SK-N-SH (cell line): ENCODE measurements at regions not wholly inside any gene's neighbourhood (a gene's known extent, or its start where the extent isn't known, plus 50 kb on each side); places are given as distances from the start of the nearest gene placed in this dataset.
"Not testable (repeated sequence)": the region's sequence is repeated elsewhere in the genome, so short reads cannot be mapped to it uniquely, and the experiment has no call there.

Experiments used
- CTCF ChIA-PET: fragments of 300-600, 350-600 bp; formaldehyde crosslinking; extraction: SDS; loops from one replicate; lab custom pipeline; 2021; lab: Yijun Ruan, JAX
- POLR2A ChIA-PET: fragments of 350-600 bp; sonication (Branson Sonifier 250); formaldehyde crosslinking; extraction: SDS; loops from one replicate; lab custom pipeline; 2020; ENCODE audit warnings: antibody characterized with exemption, inconsistent platforms; lab: Yijun Ruan, JAX
- DNase-seq: peaks from one replicate; pipeline ENCODE4 v3.0.0; 2012
- H2AFZ ChIP-seq: fragments of 200-600 bp; sonication (generic); 2 replicates; pipeline ENCODE4 v1.8.1; 2016; ENCODE audit warnings: antibody characterized with exemption, mild to moderate bottlenecking, low read depth
- H3F3A ChIP-seq: fragments of 200-600 bp; sonication (generic); replicated peaks from 2 replicates; pipeline ENCODE3; 2016; ENCODE audit warnings: antibody characterized with exemption, mild to moderate bottlenecking; ENCODE audit not compliant: insufficient read depth
- H3K27ac ChIP-seq, 2 experiments: fragments of 200-500 bp in 1 of 2; fragments of 200-600 bp in 1 of 2; sonication (Bioruptor generic) in 1 of 2; sonication (generic), shearing (Covaris generic) in 1 of 2; 2 replicates each; pipeline versions ENCODE4 v1.5.1 to v1.6.1; 2014 to 2016; ENCODE audit warnings: low read depth in 2 of 2, inconsistent platforms in 1 of 2, low read length in 1 of 2, mild to moderate bottlenecking in 1 of 2, mixed read lengths in 1 of 2
- H3K27me3 ChIP-seq: fragments of 200-600 bp; sonication (generic), shearing (Covaris generic); 2 replicates; pipeline ENCODE4 v1.6.1; 2016; ENCODE audit warnings: mixed run types; ENCODE audit not compliant: insufficient read depth
- H3K36me3 ChIP-seq, 2 experiments: fragments of 200-500 bp in 1 of 2; fragments of 200-600 bp in 1 of 2; sonication (Bioruptor generic) in 1 of 2; sonication (generic) in 1 of 2; replicated peaks in 1 of 2; 2 replicates each; pipeline versions ENCODE3 to v1.5.1; 2014 to 2016; ENCODE audit warnings: low read length in 1 of 2, mild to moderate bottlenecking in 1 of 2; ENCODE audit not compliant: insufficient read depth in 2 of 2, control insufficient read depth in 1 of 2
- H3K4me1 ChIP-seq, 2 experiments: fragments of 200-500 bp in 1 of 2; fragments of 200-600 bp in 1 of 2; sonication (Bioruptor generic) in 1 of 2; sonication (generic), shearing (Covaris generic) in 1 of 2; 2 replicates each; pipeline versions ENCODE4 v1.5.1 to v1.6.1; 2014 to 2016; ENCODE audit warnings: low read depth in 1 of 2, low read length in 1 of 2, mixed run types in 1 of 2; ENCODE audit not compliant: insufficient read depth in 2 of 2, control insufficient read depth in 1 of 2
- H3K4me2 ChIP-seq: fragments of 200-600 bp; sonication (generic), shearing (Covaris generic); 2 replicates; pipeline ENCODE4 v1.6.1; 2017; ENCODE audit warnings: mixed run types
- H3K4me3 ChIP-seq, 2 experiments: fragments of 200-500 bp in 1 of 2; fragments of 200-600 bp in 1 of 2; sonication (Bioruptor generic) in 1 of 2; sonication (generic), shearing (Covaris generic) in 1 of 2; 2 replicates each; pipeline versions ENCODE4 v1.5.1 to v1.8.1; 2014 to 2016; ENCODE audit warnings: low read depth in 2 of 2, inconsistent platforms in 1 of 2, low read length in 1 of 2, mild to moderate bottlenecking in 1 of 2, mixed read lengths in 1 of 2, moderate library complexity in 1 of 2
- H3K79me2 ChIP-seq: fragments of 200-600 bp; sonication (generic); 2 replicates; pipeline ENCODE4 v1.8.1; 2017; ENCODE audit warnings: mild to moderate bottlenecking; ENCODE audit not compliant: insufficient read depth
- H3K9ac ChIP-seq: fragments of 200-600 bp; sonication (generic); 2 replicates; pipeline ENCODE4 v1.6.1; 2017; ENCODE audit warnings: mixed run types
- H3K9me2 ChIP-seq: fragments of 200-600 bp; sonication (generic); 2 replicates; pipeline ENCODE4 v1.6.1; 2017; ENCODE audit warnings: mixed run types
- H3K9me3 ChIP-seq: fragments of 200-600 bp; sonication (generic); 2 replicates; pipeline ENCODE4 v1.6.1; 2017; ENCODE audit warnings: mixed run types, mild to moderate bottlenecking, moderate library complexity
- H4K20me1 ChIP-seq: fragments of 200-600 bp; sonication (generic); 2 replicates; pipeline ENCODE4 v1.6.1; 2017; ENCODE audit warnings: mild to moderate bottlenecking, mixed run types; ENCODE audit not compliant: insufficient read depth
- CHD2 ChIP-seq: fragments of 150-350 bp; IDR thresholded peaks from 2 replicates; pipeline ENCODE4 v1.6.1; 2018; ENCODE audit warnings: low read length; ENCODE audit not compliant: partially characterized antibody
- ELF1 ChIP-seq: IDR thresholded peaks from 2 replicates; pipeline ENCODE4 v1.4.0; 2012
- EZH2phosphoT487 ChIP-seq: fragments of 200-600 bp; sonication (generic); IDR thresholded peaks from 2 replicates; pipeline ENCODE4 v1.6.1; 2017; ENCODE audit warnings: low read depth, mixed run types, mild to moderate bottlenecking, antibody characterized with exemption, moderate library complexity, borderline replicate concordance
- FOSL2 ChIP-seq: IDR thresholded peaks from 2 replicates; pipeline ENCODE4 v1.4.0; 2012; ENCODE audit warnings: low read depth, mild to moderate bottlenecking, moderate library complexity, borderline replicate concordance
- GATA2 ChIP-seq: sonication (generic); formaldehyde crosslinking; IDR thresholded peaks from 2 replicates; pipeline ENCODE4 v1.5.0; 2020; ENCODE audit warnings: mild to moderate bottlenecking, missing genetic modification reagents
- IRF3 ChIP-seq: fragments of 150-350 bp; IDR thresholded peaks from 2 replicates; pipeline ENCODE4 v1.6.1; 2016; ENCODE audit warnings: mild to moderate bottlenecking, low read depth, low read length
- JUND ChIP-seq: IDR thresholded peaks from 2 replicates; pipeline ENCODE4 v1.4.0; 2012
- MEF2A ChIP-seq: IDR thresholded peaks from 2 replicates; pipeline ENCODE4 v1.4.0; 2012; ENCODE audit warnings: low read depth, borderline replicate concordance
- MXI1 ChIP-seq: IDR thresholded peaks from 2 replicates; pipeline ENCODE4 v1.6.1; 2012; ENCODE audit warnings: mild to moderate bottlenecking, low read depth, low read length, improper control_type of control experiment
- RCOR1 ChIP-seq: fragments of 150-350 bp; IDR thresholded peaks from 2 replicates; pipeline ENCODE4 v1.6.1; 2017; ENCODE audit warnings: antibody characterized with exemption, low read length
- RFX5 ChIP-seq: IDR thresholded peaks from 2 replicates; pipeline ENCODE4 v1.6.1; 2012; ENCODE audit warnings: mild to moderate bottlenecking, improper control_type of control experiment, low read length
- SMC3 ChIP-seq: IDR thresholded peaks from 2 replicates; pipeline ENCODE4 v1.6.1; 2012; ENCODE audit warnings: low read depth, low read length, improper control_type of control experiment
- TCF12 ChIP-seq: IDR thresholded peaks from 2 replicates; pipeline ENCODE4 v1.4.0; 2012
- USF1 ChIP-seq: IDR thresholded peaks from 2 replicates; pipeline ENCODE4 v1.4.0; 2012; ENCODE audit warnings: low read depth, borderline replicate concordance
- WGBS: methylation state at CpG from one replicate; pipeline ENCODE4 v1.1.6; 2017; ENCODE audit warnings: low lambda C conversion rate; 5-methylcytosine and 5-hydroxymethylcytosine counted together
- TF ChIP-seq, protein P1 (sequence below): fragments of 150-350 bp; IDR thresholded peaks from 2 replicates; pipeline ENCODE4 v1.6.1; 2017; ENCODE audit warnings: antibody characterized with exemption, low read length, low read depth, borderline replicate concordance
- TF ChIP-seq, protein P2 (sequence below): IDR thresholded peaks from 2 replicates; pipeline ENCODE4 v1.4.0; 2012; ENCODE audit warnings: low read depth
- TF ChIP-seq, protein P3 (sequence below): fragments of 200-600 bp; sonication (generic); IDR thresholded peaks from 2 replicates; pipeline ENCODE4 v1.6.1; 2017; ENCODE audit warnings: antibody characterized with exemption, mild to moderate bottlenecking, moderate library complexity

DNA sequence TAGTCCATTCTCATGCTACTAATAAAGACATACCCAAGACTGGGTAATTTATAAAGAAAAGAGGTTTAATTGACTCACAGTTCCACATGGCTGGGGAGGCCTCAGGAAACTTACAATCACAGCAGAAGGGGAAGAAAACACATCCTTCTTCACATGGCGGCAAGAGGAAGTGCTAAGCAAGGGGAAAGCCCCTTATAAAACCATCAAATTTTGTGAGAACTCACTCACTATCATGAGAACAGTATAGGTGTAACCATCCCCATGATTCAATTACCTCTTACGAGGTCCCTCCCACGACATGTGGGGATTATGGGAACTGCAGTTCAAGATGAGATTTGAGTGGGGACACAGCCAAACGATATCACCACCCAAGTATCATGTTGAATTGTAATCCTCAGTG, 52.7 kb upstream of the FOXO6 start:
- H3K27ac ChIP-seq, H4K20me1 ChIP-seq, H3K27me3 ChIP-seq, H3K79me2 ChIP-seq, POLR2A ChIA-PET, H3F3A ChIP-seq, H2AFZ ChIP-seq, H3K4me1 ChIP-seq, H3K4me3 ChIP-seq, CTCF ChIA-PET, H3K9ac ChIP-seq, H3K36me3 ChIP-seq, H3K9me3 ChIP-seq, H3K4me2 ChIP-seq, H3K9me2 ChIP-seq, DNase-seq: not testable (repeated sequence)
- 23% methylated on average over 4 of the region's 4 CpGs for WGBS

DNA sequence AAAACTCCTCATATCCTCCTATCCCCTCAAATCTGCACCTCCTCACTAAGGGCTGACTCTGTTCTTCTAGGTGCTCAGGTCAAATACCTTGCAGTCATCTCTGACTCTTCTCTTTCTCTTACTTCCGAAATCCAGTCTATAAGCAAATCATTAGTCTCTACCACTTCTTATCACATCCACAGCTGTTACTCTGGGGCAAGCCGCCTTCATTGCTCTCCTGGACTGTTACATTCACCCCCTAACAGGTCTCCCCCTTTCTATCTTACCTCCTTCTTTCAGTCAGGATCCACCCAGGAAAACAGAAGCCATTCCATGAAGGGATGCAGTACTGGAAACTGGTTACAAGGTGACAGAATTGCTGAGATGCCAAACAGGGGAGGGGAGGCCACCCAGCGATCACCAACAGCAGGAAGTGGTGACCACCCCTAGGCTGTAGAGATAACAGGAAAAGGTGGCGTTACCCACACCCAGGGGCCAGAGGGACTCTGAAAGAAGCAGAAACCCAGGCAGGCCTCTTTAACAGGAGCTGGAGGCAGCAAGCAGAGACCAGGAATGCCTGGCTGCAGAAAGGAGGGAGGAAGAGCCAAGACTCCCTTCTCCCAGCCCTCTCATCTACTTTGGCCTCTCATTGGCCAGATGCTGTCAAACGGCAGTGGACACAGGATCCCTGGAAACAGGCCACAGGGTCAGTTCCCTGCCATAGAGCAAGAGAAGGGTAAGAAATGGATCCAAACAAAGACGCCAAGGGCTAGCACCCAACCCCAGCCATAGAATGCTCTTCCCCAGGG, 55.5 kb upstream of the FOXO6 start:
- peaks cover 0 to 5% of the 10 kb centered on the region in 2 experiments; a peak in 1 of 4 replicates for H3K4me1 ChIP-seq
- H3K9me2 ChIP-seq = no peaks in the 10 kb centered on the region
- 54% methylated on average over 6 of the region's 6 CpGs for WGBS
- TF ChIP-seq SMC3 = no peak
- TF ChIP-seq, all 33 proteins: peak for 0
- no peaks in the 10 kb centered on the region for H3K36me3 ChIP-seq
- no peak overlapping the region for H3K4me2 ChIP-seq
- no peaks in the 10 kb centered on the region for H4K20me1 ChIP-seq
- ChIA-PET POLR2A (no interaction called here), CTCF (interaction anchor here (1.0 to 1.4 kb wide), 3 partner anchors 15 to 112 kb away, joined by 3 to 6 read pairs (median 3); no protein-coding TSS in a partner anchor)
- H3F3A ChIP-seq = no peaks in the 10 kb centered on the region
- DNase-seq = no peak
- no peak overlapping the region for H3K9ac ChIP-seq
- 0 out of 2 replicates have a peak, but pooled peaks cover 4% of the 10 kb centered on the region for H3K27me3 ChIP-seq
- H3K27ac ChIP-seq = no peak overlapping the region
- H3K4me3 ChIP-seq = no peak overlapping the region
- no peak overlapping the region for H2AFZ ChIP-seq
- H3K9me3 ChIP-seq = no peaks in the 10 kb centered on the region
- no peaks in the 10 kb centered on the region for H3K79me2 ChIP-seq

DNA sequence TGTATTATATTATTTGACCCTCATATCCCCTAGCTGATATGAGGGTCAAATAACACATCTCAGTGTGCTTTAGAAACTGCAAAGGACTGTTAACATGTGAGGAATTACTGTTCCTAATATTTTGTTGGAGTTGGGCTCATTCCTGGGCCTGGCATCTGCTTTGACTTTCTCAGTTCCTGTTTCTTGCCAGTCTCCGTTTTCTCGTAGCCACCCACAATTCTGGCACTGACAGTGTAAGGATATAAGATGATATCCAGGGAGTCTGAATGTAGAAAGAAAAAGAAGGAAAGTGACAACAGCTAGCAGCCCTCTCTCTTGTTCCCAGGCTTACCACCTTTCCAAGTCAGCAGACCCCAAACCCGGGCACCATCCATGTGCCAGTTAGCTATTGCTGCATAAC, 54.4 kb upstream of the SCMH1 start:
- Histone ChIP-seq H2AFZ (no peak overlapping the region), H3K9ac (no peak overlapping the region), H3K4me1 (peaks cover 0 to 6% of the 10 kb centered on the region in 2 experiments; a peak in 1 of 4 replicates), H3K9me3 (no peaks in the 10 kb centered on the region), H3K4me2 (no peak overlapping the region), H3F3A (no peaks in the 10 kb centered on the region), H3K9me2 (no peaks in the 10 kb centered on the region), H3K79me2 (no peaks in the 10 kb centered on the region), H3K36me3 (no peaks in the 10 kb centered on the region), H3K4me3 (no peak overlapping the region), H3K27ac (no peak overlapping the region), H4K20me1 (no peaks in the 10 kb centered on the region), H3K27me3 (0 out of 2 replicates have a peak, but pooled peaks cover 2% of the 10 kb centered on the region)
- no peak for DNase-seq
- CTCF ChIA-PET = interaction anchor here (0.9 to 4.2 kb wide), 3 partner anchors 13 to 187 kb away, joined by 3 to 33 read pairs (median 3); no protein-coding TSS in a partner anchor
- POLR2A ChIA-PET = no interaction called here
- 83% methylated on average over 3 of the region's 3 CpGs for WGBS
- TF ChIP-seq JUND = no peak
- no peak for TF ChIP-seq MXI1
- no peak for TF ChIP-seq MEF2A
- no peak for TF ChIP-seq TCF12
- no peak for TF ChIP-seq RCOR1
- no peak for TF ChIP-seq EZH2phosphoT487
- TF ChIP-seq, protein P1, sequence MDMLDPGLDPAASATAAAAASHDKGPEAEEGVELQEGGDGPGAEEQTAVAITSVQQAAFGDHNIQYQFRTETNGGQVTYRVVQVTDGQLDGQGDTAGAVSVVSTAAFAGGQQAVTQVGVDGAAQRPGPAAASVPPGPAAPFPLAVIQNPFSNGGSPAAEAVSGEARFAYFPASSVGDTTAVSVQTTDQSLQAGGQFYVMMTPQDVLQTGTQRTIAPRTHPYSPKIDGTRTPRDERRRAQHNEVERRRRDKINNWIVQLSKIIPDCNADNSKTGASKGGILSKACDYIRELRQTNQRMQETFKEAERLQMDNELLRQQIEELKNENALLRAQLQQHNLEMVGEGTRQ = no peak
- TF ChIP-seq, protein P2, sequence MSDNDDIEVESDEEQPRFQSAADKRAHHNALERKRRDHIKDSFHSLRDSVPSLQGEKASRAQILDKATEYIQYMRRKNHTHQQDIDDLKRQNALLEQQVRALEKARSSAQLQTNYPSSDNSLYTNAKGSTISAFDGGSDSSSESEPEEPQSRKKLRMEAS = no peak
- TF ChIP-seq SMC3 = no peak
- TF ChIP-seq RFX5 = no peak
- no peak for TF ChIP-seq GATA2
- no peak for TF ChIP-seq ELF1
- TF ChIP-seq CHD2 = no peak
- TF ChIP-seq, protein P3, sequence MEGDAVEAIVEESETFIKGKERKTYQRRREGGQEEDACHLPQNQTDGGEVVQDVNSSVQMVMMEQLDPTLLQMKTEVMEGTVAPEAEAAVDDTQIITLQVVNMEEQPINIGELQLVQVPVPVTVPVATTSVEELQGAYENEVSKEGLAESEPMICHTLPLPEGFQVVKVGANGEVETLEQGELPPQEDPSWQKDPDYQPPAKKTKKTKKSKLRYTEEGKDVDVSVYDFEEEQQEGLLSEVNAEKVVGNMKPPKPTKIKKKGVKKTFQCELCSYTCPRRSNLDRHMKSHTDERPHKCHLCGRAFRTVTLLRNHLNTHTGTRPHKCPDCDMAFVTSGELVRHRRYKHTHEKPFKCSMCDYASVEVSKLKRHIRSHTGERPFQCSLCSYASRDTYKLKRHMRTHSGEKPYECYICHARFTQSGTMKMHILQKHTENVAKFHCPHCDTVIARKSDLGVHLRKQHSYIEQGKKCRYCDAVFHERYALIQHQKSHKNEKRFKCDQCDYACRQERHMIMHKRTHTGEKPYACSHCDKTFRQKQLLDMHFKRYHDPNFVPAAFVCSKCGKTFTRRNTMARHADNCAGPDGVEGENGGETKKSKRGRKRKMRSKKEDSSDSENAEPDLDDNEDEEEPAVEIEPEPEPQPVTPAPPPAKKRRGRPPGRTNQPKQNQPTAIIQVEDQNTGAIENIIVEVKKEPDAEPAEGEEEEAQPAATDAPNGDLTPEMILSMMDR = no peak
- no peak for TF ChIP-seq IRF3
- TF ChIP-seq USF1 = no peak
- no peak for TF ChIP-seq FOSL2
